Mucosa of gallbladder (tissue), 1 donor: ENCODE measurements at regions not wholly inside any gene's neighbourhood (a gene's known extent, or its start where the extent isn't known, plus 50 kb on each side); places are given as distances from the start of the nearest gene placed in this dataset.

Experiments
- DNase-seq: peaks from one replicate; pipeline ENCODE4 v3.0.0-alpha.2; 2020; ENCODE audit warnings: low spot score
- donor health status: DM: no; HTN: no; CAD: no.

GRCh38 chr3:35484929-35485530 lies 154.3 kb upstream of the ARPP21 start:
- DNase-seq = no peak

DNA sequence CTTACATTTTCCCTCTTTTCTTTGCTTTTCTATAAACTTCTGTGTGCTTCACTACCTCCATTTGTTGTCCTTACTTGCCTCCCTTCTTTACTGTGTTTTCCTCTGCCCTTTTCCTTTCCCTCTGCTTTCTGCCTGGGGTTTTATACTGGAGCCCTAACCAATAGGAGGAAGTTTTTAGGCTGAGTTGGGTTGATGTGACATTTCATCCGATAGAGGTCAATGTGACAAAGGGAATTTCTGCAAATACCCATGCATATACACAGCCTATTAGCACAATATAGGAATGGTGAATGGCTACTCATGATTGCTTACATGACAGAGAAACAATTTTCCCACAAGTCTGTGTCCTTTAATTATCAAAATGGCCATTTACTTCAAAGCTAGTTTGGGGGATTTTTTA lies 153.0 kb upstream of the ARPP21 start:
- DNase-seq = no peak

DNA sequence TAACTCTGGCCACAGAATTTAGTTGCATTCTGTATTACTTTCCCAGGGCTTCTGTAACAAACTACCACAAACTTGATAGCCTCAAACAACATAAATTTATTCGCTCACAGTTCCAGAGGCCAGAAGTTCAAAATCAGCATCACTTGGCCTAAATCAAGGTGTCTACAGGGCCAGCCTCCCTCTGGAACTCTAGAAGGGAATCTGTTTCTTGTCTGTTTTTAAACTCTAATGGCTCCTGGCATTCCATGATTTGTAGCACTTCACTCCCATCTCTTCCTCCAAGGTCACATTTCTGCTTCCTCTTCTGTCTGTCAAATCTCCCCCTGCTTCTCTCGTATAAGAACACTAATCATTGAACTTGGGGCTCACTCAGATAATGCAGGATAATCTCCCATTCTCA lies 151.9 kb upstream of the ARPP21 start:
- DNase-seq = no peak

DNA sequence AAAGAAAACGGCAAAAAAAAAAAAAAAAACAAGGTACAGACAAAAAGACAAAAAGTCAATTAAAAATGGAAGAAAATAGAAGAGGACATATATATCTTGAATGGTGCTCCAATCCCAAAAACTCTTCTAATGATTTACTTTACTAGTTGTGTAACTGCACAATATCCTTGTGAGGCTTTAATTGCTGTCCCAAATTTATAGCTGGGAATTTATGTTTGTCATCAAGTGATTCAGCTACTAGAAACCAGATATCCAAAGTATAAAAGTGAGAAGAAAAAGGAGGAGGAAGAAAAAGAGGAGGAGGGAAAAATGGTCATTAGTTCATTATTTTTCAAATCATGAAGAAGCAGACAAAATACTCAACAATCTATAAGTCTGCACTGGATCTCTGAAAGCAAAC lies 150.8 kb upstream of the ARPP21 start:
- no peak for DNase-seq

DNA sequence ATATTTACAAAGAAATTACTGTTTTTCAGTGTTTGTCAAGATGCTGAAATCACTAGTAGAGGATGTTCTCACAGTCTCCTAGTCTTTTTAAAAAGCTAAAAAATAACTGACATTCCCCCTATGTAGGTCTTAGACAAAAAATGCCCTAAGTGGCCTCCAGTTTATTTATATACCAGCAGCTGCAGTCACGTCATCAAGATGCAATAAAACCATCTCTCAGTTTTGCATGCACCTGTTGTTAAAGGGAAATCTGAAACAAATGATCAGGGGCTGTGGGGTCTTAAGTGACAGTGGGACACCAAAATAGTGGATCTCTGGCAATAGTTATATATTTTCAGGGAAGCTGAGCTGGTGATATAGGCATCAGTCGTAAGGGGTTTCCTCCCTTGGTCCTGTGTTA lies 146.5 kb upstream of the ARPP21 start:
- DNase-seq = no peak

GRCh38 chr3:35498506-35499210 lies 140.7 kb upstream of the ARPP21 start:
- no peak for DNase-seq

DNA sequence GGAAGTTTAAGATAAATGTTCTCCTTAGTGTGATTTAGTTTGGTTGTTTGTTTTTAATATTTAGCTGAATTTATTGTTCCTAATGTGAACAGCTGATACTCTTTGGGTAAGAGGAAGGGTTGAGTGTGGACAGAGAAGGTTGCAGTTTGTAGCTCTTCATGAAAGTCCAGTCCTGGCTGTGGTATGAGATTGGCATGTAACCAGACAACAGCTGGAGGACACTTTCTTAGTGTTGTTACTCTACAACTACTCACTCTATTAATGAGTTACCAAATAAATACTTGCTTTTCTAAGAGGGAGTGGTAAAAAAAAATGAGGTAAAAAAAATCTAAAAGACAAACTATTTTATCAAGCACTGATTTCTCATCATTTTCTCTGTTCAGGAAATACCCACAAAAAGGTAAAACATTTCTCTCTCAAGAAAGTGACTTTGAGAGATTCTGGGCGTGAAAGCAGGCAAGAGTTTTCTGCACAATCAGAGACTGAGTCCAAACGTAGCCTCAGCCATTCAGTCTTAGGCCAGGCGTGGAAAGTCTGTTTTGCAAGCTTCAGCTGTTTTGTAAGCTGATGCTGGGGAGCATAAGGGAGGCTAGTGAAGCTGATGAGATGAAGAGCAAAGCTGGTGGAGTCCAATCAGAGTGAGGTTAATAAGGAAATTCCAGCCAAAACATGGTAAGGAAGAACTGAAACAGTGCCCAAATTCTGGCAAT lies 138.5 kb upstream of the ARPP21 start:
- no peak for DNase-seq

- no peak for DNase-seq
These were observed 136.6 kb upstream of the ARPP21 start for GRCh38 chr3:35502699-35503098.

DNA sequence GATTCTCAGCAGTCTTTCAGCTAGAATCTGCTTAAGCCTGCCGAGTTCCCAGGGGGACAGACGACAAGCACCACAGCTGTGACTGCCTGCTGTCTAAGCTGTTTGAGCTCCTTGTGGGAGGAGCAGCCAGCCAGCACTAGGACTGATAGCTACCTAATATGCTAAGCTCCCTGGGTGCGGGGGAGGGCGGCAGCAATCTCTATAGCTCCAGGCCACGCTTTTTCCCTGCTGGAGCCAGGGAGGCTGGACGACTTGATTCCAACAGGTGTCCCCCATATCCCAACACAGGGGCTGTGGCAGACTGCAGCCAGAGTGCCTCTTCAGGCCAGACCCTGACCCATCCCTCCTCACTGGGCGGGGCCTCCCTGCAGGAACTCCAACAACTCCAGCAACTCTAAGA lies 134.1 kb upstream of the ARPP21 start:
- DNase-seq = no peak

DNA sequence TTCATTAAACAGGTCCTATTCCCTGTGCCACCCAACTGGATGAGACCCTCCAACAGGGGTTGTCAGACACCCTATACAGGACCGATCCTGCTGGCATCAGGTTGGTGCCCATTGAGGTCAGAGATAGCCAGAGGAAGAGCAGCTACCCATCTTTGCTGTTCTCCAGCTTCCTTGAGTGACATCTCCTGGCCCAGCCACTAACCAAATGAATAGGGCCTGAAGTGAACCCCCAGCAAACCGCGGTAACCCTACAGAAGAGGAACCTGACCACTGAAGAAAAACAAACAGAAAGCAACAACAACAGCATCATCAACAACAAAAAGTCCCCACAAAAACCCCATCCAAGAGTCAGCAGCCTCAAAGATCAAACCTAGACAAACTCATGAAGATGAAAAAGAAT lies 133.6 kb upstream of the ARPP21 start:
- no peak for DNase-seq

DNA sequence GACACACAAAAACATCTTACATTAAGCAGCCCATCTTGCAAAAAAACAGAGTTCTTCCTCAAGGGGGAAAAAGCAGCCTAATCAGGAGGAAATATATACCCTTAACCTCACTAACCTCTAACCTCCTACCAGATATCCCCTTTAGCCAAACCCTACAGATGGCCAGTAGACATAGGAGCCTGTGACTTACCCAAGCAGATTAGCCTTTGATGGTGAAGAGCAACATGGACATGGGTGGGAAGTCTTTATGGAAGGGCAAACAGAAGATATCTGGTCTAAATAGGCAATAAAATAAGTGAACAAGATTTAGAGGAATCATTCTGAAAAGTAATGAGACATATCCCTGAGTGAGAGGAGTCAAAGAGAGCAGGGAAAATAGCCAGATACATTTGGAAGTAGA lies 119.4 kb upstream of the ARPP21 start:
- no peak for DNase-seq

DNA sequence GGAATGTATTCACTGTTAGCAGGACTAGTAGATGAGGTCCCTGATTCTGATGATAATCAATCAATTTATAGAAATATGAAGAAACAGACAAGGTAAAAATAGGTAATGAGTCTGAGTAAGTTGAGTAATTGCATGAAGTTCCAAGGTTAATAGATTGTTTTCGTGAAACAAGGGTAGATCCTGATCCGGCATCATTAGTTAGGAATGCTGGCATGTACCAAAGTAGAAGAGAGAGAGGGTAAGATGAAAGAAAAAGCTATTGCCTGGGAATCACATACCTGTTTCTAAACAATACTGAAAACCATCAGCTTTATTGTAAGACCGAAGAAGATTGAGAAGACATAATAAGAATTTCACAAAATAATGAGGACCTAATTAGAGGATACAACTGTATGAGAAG lies 118.1 kb upstream of the ARPP21 start:
- DNase-seq = no peak

- no peak for DNase-seq
These were observed 116.9 kb upstream of the ARPP21 start for GRCh38 chr3:35522450-35522849.

- DNase-seq = no peak
These were observed 116.3 kb upstream of the ARPP21 start for GRCh38 chr3:35523074-35523473.

- no peak for DNase-seq
These were observed 115.5 kb upstream of the ARPP21 start for GRCh38 chr3:35523838-35524237.

DNA sequence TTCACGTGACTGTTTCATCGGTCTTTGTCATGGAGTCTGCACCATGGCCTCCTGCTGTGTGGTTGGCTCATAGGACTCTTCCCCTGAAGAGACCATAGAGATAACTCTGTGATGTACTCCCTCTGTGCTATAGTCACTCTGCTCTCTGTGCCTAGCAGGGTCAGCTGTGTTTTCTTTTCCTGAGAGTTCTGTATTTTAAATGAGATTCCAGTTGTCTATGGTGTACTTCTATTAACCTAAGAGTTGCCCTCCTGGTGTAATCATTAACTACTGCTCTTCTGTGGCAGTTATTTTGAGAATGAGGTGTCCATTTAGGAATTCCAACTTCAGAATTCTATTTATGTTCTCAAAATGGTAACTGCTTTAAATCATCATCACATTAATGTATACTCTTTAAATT lies 114.5 kb upstream of the ARPP21 start:
- DNase-seq = no peak

DNA sequence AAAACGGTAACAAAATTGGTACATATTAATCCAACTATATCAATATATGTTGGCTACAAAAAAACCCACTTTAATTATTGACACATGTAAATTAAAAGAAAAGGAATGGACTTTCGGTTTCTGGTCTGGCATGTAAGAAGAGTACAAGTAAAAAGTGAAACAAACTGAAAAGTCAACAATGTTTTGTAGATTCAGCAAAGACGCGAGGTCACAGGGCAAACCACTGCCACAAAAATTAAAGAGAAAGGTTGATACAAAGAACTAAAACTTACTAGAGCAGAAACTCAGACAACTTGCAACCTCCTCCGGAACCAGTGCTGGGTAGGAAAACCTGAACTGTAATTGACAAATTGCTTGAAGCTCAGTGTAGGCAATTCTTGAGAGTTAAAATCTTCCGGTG lies 110.6 kb upstream of the ARPP21 start:
- DNase-seq = no peak

DNA sequence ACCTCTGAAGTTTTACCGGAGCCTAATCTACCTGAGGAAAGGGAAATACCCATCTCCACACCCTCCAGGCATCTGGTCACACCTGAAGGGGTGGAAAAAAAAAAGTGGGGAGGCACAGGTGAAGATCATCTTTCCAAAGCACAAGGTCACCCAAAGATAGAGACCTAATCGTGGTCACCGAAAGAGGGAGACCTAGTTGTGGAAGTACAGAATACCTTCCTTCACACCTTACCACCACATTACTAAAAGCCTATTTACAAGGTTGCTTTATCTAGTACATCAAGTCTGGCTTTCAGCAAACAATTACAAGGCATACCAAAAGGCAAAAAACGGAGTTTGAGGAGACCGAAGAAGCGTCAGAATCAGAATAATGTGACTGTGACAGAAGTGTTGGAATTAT lies 110.0 kb upstream of the ARPP21 start:
- no peak for DNase-seq

DNA sequence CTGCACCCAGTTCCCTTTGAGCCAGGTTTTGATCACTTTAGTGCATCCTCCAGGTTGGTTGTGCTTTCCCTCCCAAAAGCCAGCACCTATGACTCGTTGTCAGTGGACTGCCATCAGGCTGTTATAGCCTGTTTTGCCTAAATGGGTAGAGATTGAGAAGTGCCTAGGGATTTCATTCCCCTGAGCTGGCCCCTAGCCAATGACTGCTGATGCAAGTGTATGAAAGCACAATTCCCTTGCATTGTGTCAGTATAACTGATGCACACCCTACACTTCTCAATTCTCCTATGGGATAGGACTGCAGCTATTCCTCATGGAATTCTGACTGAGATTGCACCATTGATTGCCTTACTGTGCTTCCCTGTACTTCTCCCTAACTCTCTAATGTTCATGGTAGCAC lies 102.1 kb upstream of the ARPP21 start:
- DNase-seq = no peak

GRCh38 chr3:35544976-35545375 lies 94.3 kb upstream of the ARPP21 start:
- DNase-seq = no peak

DNA sequence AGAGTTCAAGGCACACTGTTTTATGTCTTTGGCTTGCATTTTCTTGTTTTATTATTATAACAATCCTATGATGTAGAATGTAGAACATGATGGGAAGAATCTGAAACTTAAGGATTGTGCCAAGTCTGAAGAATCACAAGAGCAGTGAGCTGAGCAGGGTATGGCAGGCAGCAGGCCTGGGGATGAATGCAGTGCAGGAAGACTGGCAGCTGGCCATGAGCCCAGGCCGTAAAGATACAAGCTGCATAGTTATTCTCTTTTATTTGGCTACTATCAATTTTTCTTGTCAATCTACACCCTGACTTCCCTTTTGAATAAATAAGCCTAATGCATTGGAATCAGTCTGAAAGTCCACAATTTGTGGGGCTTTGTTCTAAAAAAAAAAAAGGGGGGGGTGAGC lies 89.6 kb upstream of the ARPP21 start:
- DNase-seq = no peak

DNA sequence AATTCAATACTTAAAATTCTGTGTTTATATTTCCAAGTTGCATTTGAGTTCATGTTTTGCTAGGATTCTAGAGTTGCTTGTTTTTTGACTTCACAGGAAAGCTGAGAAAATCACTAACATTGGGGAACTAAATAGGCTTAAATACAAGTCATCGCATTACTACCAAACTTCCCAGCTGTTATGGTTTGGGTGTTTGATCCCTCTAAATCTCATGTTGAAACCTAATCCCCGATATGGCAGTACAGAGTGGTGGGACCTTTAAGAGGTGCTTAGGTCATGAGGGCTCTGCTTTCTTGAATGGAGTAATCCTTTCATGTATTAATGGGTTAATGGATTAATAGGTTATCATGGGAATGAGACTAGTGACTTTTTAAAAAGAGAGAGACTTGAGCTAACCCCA lies 77.2 kb upstream of the ARPP21 start:
- no peak for DNase-seq

GRCh38 chr3:35565048-35565447 lies 74.3 kb upstream of the ARPP21 start:
- DNase-seq = no peak
